ENCODE measurements at regions not wholly inside any gene's neighbourhood (a gene's known extent, or its start where the extent isn't known, plus 50 kb on each side); places are given as distances from the start of the nearest gene placed in this dataset.

- DNase-seq = no peak
Measured at GRCh38 chr20:58138395-58138794, 90.1 kb downstream of the ANKRD60 start.

- DNase-seq = no peak
Measured at GRCh38 chr20:58137651-58138265, 90.7 kb downstream of the ANKRD60 start.

- DNase-seq = no peak
Measured at GRCh38 chr20:58137236-58137635, 91.2 kb downstream of the ANKRD60 start.

GRCh38 chr20:58136149-58136484, 92.3 kb downstream of the ANKRD60 start:
- no peak for DNase-seq

DNA sequence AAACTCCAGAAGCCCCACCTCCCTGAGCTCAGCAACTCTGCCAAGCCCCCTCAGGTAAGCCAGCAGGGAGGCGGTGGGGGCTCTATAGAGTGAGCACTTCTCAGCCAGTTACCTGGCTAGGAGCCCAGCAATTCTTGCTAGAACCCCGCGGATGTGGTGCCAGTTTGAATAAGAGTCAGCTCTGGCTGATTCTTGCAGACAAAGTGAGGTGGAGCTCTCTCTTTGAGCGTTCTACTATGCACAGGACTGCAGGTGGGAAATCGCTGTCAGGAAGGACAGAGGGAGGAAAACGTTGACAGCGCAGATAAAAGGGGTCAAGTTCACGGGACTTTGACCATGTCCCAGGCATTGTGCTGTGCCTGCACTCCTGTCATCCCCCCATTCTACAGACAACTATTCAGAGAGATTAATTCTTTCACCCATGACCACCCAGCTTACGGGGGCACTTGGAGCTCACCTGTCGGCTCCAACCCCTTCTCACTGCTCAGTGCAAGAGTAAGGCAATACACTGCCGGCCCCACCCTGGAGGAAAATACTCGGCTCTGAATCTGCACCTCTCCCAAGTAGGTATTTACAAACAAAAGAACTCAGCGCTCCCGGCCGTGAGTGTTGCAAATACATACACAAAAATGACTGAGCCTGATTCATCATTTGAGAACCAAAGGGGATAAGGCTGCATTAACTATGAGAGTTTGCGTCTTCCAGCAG, 92.9 kb downstream of the ANKRD60 start:
- DNase-seq = peak; percentile 94

GRCh38 chr20:58133020-58133808, 95.2 kb downstream of the ANKRD60 start:
- no peak for DNase-seq

- DNase-seq = peak; percentile 40
Measured at GRCh38 chr20:58131551-58132142, 96.8 kb downstream of the ANKRD60 start.

- DNase-seq = peak; percentile 13
Measured at GRCh38 chr20:58131151-58131550, 97.3 kb downstream of the ANKRD60 start.

DNA sequence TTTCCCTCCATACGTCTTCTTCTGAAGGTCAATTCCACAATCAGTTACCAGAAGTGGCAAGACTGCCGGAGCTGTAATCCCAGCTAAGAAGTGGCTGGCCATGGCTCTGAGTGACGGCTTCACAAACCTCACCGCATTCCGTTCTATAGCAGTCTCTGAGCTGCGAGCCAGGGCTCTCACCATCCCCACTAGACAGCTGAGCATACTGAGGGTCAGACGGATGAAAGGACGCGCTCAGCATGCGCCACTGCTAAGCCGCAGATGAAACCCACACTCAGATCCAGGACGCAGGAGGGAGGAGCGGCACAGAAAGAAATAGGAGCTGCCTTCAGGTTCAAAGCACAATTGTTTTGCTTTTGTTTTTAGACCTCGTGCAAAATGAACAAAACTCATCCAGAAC, 97.9 kb downstream of the ANKRD60 start:
- no peak for DNase-seq

- DNase-seq = no peak
Measured at GRCh38 chr20:58130156-58130555, 98.3 kb downstream of the ANKRD60 start.

GRCh38 chr20:58129721-58130151, 98.7 kb downstream of the ANKRD60 start:
- DNase-seq = no peak

DNA sequence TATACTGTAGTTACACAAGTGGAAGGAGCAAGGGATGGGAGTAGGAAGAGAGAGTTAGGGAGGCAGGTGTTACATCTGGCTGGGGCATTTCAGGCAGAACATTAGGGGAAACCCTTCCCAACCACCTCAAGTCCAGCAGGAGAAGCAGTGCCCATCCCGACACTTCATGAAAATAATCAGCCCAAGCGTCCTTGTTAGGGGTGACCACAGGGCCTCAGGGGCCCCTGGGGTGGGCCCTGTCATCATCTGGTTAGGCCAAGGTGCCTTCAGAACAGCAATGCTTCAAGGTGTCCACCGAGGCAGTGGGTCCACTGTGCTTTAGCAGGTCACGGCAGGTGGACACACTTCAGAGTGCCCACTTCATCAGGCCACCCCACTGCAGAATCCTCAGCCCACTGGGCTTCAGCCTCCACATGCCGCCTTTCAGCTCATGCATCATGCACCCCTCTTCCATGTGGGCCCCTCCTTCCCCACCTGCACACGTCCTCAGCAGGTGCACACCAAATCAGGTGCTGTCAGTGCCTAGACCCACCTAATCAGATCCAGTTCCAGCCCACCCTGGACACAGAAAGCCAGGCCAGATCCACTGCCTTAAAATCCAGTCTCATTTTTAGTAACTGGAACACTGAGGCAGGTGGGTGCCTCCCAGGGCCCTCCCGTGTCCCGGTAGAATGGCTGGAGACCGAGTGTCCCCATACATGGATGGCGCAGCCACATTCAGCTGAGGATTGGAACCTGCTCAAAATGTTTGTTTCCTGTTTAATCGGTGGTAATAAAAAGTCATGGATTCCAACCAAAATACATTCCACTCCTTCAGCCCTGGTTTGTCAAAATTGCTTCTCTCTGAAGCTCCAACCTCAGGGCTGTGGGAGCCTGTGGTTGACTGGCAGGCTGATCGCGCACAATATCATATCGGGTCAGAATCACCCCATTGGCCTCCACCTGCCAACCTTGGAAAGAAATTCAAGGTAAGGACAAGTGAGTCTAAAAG, 99.5 kb downstream of the ANKRD60 start:
- DNase-seq = no peak

DNA sequence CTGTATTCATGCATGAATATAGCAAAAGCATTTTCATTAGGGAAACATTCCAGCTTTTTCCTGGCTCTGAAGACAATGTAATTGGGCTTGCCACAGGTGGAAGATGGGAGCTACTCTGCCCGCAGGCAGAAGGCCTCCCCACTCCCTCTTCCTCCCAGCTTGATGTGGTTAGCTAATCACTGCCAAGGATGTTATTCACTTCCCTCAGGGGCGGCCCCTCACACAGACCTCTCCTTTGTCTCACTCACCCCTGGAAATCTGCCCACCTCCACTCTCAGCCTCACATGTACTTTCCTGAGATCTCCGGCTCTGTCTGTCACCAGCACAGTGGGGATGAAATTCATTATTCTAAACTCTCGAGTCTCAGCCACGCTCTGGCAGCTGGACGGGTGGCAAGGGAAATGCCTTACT, 100.7 kb downstream of the ANKRD60 start:
- DNase-seq = peak; percentile 95

DNA sequence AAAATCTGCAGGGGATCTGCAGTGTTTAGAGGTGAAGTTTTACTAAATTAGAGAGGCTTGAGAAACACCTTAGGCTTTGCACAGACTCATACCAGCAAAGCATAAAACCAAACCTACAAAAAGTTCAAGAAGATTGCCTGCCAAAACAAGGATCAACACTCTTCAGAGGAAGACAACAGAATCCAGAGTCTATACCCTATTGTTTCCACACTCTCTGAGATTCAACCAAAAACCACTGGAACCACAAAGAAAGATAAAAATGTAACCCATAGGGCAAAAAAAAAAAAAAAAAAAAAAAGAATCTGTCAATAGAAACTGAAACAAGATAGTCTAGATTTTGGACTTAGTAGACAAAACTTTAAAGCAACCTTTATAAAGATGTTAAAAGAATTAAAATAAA, 102.7 kb downstream of the ANKRD60 start:
- no peak for DNase-seq

GRCh38 chr20:58117944-58118343, 110.5 kb downstream of the ANKRD60 start:
- DNase-seq = no peak

DNA sequence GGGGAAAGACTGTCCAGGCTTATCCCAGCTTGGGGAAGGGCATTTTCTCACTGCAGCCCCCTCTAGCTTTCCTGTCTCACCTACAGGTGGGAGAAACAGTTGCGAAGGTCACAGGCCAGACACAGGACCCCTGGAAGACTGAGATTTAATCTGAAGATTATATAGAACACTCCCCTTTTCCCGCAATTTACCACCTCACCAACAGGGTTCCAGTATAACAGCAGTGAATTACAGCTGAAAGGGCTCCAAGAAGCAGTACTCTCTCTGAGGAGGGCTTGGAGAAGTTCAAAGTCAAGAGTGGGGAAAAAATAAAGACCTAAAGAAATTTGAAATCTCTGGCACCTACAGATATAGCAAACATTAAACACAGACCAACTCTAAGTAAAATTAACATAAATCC, 111.9 kb downstream of the ANKRD60 start:
- DNase-seq = no peak

DNA sequence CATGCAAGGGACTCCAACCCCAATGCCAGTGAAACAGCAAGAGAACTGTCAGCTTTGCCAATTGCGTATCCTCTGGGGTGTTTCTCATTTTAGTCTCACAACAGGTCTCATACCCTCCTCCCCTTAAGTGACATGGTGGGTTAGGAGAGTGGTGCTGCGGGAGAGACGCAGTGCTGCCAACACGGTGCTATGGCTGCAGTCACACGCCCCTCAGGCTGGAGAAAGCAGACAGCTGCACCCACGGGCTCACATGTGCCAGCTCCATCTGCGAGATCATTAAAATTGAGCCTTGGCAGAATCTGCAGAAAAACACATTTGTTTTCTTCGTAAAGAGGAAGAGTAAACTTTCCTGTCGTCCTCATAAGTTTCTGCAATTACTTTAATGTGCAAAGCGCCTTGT, 114.7 kb downstream of the ANKRD60 start:
- DNase-seq = no peak

- DNase-seq = no peak
Measured at GRCh38 chr20:58112017-58112781, 116.3 kb downstream of the ANKRD60 start.

- DNase-seq = no peak
Measured at GRCh38 chr20:58111310-58112016, 117.0 kb downstream of the ANKRD60 start.

DNA sequence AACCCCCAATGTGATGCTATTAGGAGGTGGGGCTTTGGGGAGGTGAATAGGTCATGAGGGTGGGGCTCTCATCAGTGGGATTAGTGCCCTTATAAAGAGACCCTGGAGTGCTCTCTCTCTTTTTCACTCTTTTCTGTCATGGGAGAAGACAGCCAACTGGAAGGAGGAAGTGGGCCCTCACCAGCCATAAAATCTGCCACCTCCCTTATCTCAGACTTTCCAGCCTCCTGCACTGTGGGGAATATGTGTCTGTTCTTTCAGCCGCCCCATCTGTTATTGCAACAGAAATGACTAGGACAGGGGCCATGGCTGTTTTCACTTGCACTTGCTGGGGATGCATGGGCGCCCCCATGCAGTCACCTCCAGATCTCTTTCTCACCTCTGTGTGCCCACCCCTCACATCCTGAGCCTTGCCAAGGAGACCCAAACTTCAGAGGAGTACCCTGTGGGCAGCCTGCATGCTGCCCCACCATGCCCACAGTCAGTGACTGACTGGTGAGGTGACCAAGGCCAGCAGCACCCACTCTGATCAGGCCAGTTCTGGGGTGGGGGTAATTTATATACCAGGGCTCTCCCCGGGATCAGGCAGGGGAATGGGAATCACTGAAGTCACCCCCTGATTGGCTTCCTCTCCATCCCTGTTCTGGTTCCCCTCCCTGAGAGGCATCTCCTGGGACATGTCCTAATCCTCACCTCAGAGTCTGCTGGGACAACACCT, 118.4 kb downstream of the ANKRD60 start:
- DNase-seq = no peak
